ENCODE measurements at regions not wholly inside any gene's neighbourhood (a gene's known extent, or its start where the extent isn't known, plus 50 kb on each side); places are given as distances from the start of the nearest gene placed in this dataset.

DNA sequence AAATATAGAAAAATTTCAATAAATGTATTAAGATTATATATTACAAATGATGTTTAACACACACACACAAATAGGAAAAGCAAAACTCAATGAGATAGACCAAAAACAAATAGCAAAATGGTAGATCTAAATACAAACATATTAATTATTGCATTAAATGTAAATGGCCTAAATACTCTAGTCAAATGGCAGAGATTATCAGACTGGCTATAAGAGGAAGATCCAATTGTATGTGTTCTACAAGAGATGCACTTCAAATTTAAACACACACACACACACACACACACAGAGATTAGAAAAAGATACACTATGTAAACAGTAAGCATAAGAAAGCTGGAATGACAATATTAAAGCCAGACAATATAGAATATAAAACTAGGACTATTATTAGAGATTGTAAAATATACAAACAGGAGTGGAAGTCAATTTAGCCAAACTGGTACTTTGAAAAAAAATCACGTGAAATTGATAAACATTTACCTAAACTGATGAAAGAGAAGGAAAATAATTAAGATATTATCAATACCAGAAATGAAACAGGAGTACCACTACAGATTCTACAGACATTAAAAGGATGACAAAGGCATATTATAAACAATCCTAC, 150.5 kb downstream of the TBXT start (continued):
- TF ChIP-seq, protein P1, sequence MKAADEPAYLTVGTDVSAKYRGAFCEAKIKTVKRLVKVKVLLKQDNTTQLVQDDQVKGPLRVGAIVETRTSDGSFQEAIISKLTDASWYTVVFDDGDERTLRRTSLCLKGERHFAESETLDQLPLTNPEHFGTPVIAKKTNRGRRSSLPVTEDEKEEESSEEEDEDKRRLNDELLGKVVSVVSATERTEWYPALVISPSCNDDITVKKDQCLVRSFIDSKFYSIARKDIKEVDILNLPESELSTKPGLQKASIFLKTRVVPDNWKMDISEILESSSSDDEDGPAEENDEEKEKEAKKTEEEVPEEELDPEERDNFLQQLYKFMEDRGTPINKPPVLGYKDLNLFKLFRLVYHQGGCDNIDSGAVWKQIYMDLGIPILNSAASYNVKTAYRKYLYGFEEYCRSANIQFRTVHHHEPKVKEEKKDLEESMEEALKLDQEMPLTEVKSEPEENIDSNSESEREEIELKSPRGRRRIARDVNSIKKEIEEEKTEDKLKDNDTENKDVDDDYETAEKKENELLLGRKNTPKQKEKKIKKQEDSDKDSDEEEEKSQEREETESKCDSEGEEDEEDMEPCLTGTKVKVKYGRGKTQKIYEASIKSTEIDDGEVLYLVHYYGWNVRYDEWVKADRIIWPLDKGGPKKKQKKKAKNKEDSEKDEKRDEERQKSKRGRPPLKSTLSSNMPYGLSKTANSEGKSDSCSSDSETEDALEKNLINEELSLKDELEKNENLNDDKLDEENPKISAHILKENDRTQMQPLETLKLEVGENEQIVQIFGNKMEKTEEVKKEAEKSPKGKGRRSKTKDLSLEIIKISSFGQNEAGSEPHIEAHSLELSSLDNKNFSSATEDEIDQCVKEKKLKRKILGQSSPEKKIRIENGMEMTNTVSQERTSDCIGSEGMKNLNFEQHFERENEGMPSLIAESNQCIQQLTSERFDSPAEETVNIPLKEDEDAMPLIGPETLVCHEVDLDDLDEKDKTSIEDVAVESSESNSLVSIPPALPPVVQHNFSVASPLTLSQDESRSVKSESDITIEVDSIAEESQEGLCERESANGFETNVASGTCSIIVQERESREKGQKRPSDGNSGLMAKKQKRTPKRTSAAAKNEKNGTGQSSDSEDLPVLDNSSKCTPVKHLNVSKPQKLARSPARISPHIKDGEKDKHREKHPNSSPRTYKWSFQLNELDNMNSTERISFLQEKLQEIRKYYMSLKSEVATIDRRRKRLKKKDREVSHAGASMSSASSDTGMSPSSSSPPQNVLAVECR (CRISPR knock-in tag; IDR thresholded peaks at IDR 0.05; ENCODE audit: borderline replicate concordance), result no peak
- TF ChIP-seq, protein P2, sequence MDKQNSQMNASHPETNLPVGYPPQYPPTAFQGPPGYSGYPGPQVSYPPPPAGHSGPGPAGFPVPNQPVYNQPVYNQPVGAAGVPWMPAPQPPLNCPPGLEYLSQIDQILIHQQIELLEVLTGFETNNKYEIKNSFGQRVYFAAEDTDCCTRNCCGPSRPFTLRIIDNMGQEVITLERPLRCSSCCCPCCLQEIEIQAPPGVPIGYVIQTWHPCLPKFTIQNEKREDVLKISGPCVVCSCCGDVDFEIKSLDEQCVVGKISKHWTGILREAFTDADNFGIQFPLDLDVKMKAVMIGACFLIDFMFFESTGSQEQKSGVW (CRISPR knock-in tag; IDR thresholded peaks at IDR 0.05; ENCODE audit: borderline replicate concordance), result no peak
- TF ChIP-seq ZNF652 (CRISPR knock-in tag; IDR thresholded peaks at IDR 0.05; ENCODE audit: borderline replicate concordance, low read depth) (no peak), TAF15 (IDR thresholded peaks at IDR 0.05; ENCODE audit: low read depth, low read length, poor library complexity, severe bottlenecking) (no peak)

DNA sequence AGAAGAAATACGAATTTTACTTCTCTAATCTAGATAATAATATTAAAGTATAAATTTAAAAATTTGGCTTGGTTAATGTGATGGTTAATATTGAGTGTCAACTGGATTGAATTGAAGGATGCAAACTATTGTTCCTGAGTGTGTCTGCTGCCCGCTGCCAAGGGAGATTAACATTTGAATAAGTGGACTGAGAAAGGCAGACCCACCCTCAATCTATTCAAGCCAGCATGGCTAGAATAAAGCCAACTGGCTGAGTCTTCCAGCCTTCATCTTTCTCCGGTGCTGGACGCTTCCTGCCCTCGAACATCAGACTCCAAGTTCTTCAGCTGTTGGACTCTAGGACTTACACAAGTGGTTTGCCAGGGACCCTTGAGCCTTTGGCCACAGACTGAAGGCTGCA, 152.7 kb downstream of the TBXT start:
- H3K4me3 ChIP-seq (replicated peaks in 1 of 3; ENCODE audit: insufficient read depth in 1 of 3, low read depth in 2 of 3, low read length in 3 of 3), result no peak overlapping the region
- no peaks in the 10 kb centered on the region for H4K20me1 ChIP-seq (ENCODE audit: insufficient read depth, low read length)
- peaks cover 3% of the 10 kb centered on the region in 2 experiments; a peak in 3 of 5 replicates for H3K27me3 ChIP-seq (ENCODE audit: control insufficient read depth in 1 of 2, insufficient read depth in 2 of 2, low read length in 2 of 2)
- 0% methylated on average over 2 of the region's 5 CpGs for WGBS (ENCODE audit: low lambda C conversion rate)
- 0 out of 2 replicates have a peak, but pooled peaks cover 3% of the 10 kb centered on the region for H3K9me3 ChIP-seq (ENCODE audit: low read length)
- no peak for ATAC-seq
- H3K27ac ChIP-seq (ENCODE audit: extremely low read length, insufficient read depth, low read length), result no peak overlapping the region
- H3K9ac ChIP-seq (ENCODE audit: insufficient read depth, low read depth, low read length), result no peak overlapping the region
- CTCF ChIA-PET (ENCODE audit: low intra/inter-chr PET ratio, low total read pairs), result no interaction called here
- POLR2A ChIA-PET, result no interaction called here
- H2AFZ ChIP-seq (ENCODE audit: low read length), result no peak overlapping the region
- H3K4me1 ChIP-seq (ENCODE audit: insufficient read depth, low read length), result no peaks in the 10 kb centered on the region
- FAIRE-seq, result no peak
- in situ Hi-C loops (cut with HindIII; ENCODE audit: extremely low pct_ligation_motif_present, low pct_unique_long_range_greater_than_20kb), result no loop called here
- DNase-seq (ENCODE audit: low spot score), result no peak
- H3K36me3 ChIP-seq (replicated peaks in 1 of 2; ENCODE audit: control insufficient read depth in 1 of 2, insufficient read depth in 2 of 2, low read length in 2 of 2), result no peaks in the 10 kb centered on the region
- no peak overlapping the region for H3K4me2 ChIP-seq (ENCODE audit: low read depth, low read length)
- no TSS peak for BruUV-seq (replicated peaks)
- no peaks in the 10 kb centered on the region for H3K79me2 ChIP-seq (ENCODE audit: insufficient read depth, low read length)
- intact Hi-C loops (cut with micrococcal nuclease; ENCODE audit: unreplicated experiment), result no loop called here
- TF ChIP-seq, protein P3, sequence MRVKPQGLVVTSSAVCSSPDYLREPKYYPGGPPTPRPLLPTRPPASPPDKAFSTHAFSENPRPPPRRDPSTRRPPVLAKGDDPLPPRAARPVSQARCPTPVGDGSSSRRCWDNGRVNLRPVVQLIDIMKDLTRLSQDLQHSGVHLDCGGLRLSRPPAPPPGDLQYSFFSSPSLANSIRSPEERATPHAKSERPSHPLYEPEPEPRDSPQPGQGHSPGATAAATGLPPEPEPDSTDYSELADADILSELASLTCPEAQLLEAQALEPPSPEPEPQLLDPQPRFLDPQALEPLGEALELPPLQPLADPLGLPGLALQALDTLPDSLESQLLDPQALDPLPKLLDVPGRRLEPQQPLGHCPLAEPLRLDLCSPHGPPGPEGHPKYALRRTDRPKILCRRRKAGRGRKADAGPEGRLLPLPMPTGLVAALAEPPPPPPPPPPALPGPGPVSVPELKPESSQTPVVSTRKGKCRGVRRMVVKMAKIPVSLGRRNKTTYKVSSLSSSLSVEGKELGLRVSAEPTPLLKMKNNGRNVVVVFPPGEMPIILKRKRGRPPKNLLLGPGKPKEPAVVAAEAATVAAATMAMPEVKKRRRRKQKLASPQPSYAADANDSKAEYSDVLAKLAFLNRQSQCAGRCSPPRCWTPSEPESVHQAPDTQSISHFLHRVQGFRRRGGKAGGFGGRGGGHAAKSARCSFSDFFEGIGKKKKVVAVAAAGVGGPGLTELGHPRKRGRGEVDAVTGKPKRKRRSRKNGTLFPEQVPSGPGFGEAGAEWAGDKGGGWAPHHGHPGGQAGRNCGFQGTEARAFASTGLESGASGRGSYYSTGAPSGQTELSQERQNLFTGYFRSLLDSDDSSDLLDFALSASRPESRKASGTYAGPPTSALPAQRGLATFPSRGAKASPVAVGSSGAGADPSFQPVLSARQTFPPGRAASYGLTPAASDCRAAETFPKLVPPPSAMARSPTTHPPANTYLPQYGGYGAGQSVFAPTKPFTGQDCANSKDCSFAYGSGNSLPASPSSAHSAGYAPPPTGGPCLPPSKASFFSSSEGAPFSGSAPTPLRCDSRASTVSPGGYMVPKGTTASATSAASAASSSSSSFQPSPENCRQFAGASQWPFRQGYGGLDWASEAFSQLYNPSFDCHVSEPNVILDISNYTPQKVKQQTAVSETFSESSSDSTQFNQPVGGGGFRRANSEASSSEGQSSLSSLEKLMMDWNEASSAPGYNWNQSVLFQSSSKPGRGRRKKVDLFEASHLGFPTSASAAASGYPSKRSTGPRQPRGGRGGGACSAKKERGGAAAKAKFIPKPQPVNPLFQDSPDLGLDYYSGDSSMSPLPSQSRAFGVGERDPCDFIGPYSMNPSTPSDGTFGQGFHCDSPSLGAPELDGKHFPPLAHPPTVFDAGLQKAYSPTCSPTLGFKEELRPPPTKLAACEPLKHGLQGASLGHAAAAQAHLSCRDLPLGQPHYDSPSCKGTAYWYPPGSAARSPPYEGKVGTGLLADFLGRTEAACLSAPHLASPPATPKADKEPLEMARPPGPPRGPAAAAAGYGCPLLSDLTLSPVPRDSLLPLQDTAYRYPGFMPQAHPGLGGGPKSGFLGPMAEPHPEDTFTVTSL (CRISPR knock-in tag; IDR thresholded peaks at IDR 0.05; ENCODE audit: borderline replicate concordance), result no peak
- TF ChIP-seq TOE1 (CRISPR knock-in tag; IDR thresholded peaks at IDR 0.05) (no peak), ZNF83 (CRISPR knock-in tag; IDR thresholded peaks at IDR 0.05; ENCODE audit: borderline replicate concordance) (no peak)
- TF ChIP-seq, protein P4, sequence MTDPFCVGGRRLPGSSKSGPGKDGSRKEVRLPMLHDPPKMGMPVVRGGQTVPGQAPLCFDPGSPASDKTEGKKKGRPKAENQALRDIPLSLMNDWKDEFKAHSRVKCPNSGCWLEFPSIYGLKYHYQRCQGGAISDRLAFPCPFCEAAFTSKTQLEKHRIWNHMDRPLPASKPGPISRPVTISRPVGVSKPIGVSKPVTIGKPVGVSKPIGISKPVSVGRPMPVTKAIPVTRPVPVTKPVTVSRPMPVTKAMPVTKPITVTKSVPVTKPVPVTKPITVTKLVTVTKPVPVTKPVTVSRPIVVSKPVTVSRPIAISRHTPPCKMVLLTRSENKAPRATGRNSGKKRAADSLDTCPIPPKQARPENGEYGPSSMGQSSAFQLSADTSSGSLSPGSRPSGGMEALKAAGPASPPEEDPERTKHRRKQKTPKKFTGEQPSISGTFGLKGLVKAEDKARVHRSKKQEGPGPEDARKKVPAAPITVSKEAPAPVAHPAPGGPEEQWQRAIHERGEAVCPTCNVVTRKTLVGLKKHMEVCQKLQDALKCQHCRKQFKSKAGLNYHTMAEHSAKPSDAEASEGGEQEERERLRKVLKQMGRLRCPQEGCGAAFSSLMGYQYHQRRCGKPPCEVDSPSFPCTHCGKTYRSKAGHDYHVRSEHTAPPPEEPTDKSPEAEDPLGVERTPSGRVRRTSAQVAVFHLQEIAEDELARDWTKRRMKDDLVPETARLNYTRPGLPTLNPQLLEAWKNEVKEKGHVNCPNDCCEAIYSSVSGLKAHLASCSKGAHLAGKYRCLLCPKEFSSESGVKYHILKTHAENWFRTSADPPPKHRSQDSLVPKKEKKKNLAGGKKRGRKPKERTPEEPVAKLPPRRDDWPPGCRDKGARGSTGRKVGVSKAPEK (CRISPR knock-in tag; IDR thresholded peaks at IDR 0.05; ENCODE audit: borderline replicate concordance), result no peak
